WTC11 (cell line): ENCODE measurements at regions not wholly inside any gene's neighbourhood (a gene's known extent, or its start where the extent isn't known, plus 50 kb on each side); places are given as distances from the start of the nearest gene placed in this dataset.

Experiments used
- FOXP1 ChIP-seq: sonication (generic); formaldehyde crosslinking; IDR thresholded peaks from 2 replicates; pipeline ENCODE4 v1.8.0; 2022; ENCODE audit warnings: missing genetic modification reagents, mild to moderate bottlenecking, moderate library complexity, borderline replicate concordance
- ZNF219 ChIP-seq: sonication (generic); formaldehyde crosslinking; IDR thresholded peaks from 2 replicates; pipeline ENCODE4 v1.8.0; 2023; ENCODE audit warnings: missing genetic modification reagents, mild to moderate bottlenecking, borderline replicate concordance
- ZSCAN18 ChIP-seq: fragments of 250-450 bp; sonication (Bioruptor Pico); IDR thresholded peaks from 2 replicates; pipeline ENCODE4 v2.1.2; 2022; ENCODE audit warnings: mild to moderate bottlenecking, moderate library complexity

GRCh38 chr20:24778585-24779031 lies 170.5 kb upstream of the CST7 start:
- TF ChIP-seq FOXP1 (CRISPR knock-in tag), result no peak
- TF ChIP-seq ZNF219 (CRISPR knock-in tag), result no peak
- TF ChIP-seq ZSCAN18 (CRISPR knock-in tag), result no peak
